ENCODE measurements at regions not wholly inside any gene's neighbourhood (a gene's known extent, or its start where the extent isn't known, plus 50 kb on each side); places are given as distances from the start of the nearest gene placed in this dataset.

DNA sequence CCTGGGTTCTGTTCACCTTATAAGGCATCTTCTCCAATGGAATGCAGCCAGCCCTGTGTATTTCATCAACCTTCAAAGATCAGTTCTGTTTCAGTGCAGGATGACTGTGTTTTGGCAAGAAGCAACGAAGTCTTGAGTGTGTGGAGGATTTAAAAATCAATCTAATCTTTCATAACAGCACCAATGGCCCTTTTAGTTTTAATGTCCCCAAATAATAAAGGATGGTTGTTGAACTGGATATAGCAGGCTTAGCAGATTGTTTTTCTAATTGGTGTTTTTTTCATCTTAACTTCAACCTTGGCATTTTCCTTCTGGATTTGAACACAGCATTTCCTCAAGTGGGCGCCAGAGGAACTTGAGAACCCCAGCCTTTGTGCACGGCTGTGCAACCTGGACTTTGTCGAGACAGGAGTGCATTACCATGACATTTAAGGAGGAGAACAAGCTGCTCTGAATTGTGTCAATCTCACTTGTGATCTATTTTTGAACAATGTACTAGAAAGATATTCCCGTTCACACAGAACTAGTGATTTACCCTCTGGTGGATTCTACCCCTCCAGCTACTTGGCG is 313.3 kb upstream of the AKR1E2 start:
- CTCF ChIA-PET: no interaction called here
- peak; percentile 58 for ATAC-seq
- Histone ChIP-seq H3K9me2 (replicated peaks; ENCODE audit: low read length) (no peaks in the 10 kb centered on the region), H3K9me3 (ENCODE audit: low read length) (no peaks in the 10 kb centered on the region), H3K27me3 (ENCODE audit: low read length) (no peaks in the 10 kb centered on the region), H3K4me3 (ENCODE audit: low read length) (no peak overlapping the region), H2AFZ (ENCODE audit: low read length) (0 out of 2 replicates have a peak overlapping the region, but pooled peaks have one; percentile 45), H3F3A (ENCODE audit: low read length, unreplicated experiment) (no peaks in the 10 kb centered on the region), H4K20me1 (ENCODE audit: low read length) (no peaks in the 10 kb centered on the region), H3K4me1 (ENCODE audit: insufficient read depth, low read length) (peaks cover 7% of the 10 kb centered on the region; the same call in 1 of the 2 replicates), H3K4me2 (ENCODE audit: low read length) (no peak overlapping the region), H3K36me3 (ENCODE audit: low read depth, low read length) (no peaks in the 10 kb centered on the region), H3K79me2 (ENCODE audit: low read length) (no peaks in the 10 kb centered on the region), H3K9ac (ENCODE audit: low read length) (peak overlapping the region; percentile 12; the same call in 1 of the 2 replicates), H3K27ac (ENCODE audit: low read length) (no peak overlapping the region)
- TF ChIP-seq, protein P1, sequence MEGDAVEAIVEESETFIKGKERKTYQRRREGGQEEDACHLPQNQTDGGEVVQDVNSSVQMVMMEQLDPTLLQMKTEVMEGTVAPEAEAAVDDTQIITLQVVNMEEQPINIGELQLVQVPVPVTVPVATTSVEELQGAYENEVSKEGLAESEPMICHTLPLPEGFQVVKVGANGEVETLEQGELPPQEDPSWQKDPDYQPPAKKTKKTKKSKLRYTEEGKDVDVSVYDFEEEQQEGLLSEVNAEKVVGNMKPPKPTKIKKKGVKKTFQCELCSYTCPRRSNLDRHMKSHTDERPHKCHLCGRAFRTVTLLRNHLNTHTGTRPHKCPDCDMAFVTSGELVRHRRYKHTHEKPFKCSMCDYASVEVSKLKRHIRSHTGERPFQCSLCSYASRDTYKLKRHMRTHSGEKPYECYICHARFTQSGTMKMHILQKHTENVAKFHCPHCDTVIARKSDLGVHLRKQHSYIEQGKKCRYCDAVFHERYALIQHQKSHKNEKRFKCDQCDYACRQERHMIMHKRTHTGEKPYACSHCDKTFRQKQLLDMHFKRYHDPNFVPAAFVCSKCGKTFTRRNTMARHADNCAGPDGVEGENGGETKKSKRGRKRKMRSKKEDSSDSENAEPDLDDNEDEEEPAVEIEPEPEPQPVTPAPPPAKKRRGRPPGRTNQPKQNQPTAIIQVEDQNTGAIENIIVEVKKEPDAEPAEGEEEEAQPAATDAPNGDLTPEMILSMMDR (conservative IDR thresholded peaks at IDR 0.05; ENCODE audit: low read depth, low read length): peak; percentile 65
- no peak for TF ChIP-seq EZH2phosphoT487 (IDR thresholded peaks at IDR 0.05; ENCODE audit: borderline replicate concordance, low read length)
- no peak for TF ChIP-seq EZH2 (IDR thresholded peaks at IDR 0.05; ENCODE audit: low read length, unreplicated experiment)
- POLR2A ChIA-PET (ENCODE audit: unreplicated experiment): no interaction called here
- intact Hi-C loops (cut with micrococcal nuclease): loop anchor here (2.0 kb wide), 2 partner anchors 144 to 254 kb away; no protein-coding TSS in a partner anchor
- no TSS peak for BruUV-seq (replicated peaks)
- peak; percentile 54 for DNase-seq

DNA sequence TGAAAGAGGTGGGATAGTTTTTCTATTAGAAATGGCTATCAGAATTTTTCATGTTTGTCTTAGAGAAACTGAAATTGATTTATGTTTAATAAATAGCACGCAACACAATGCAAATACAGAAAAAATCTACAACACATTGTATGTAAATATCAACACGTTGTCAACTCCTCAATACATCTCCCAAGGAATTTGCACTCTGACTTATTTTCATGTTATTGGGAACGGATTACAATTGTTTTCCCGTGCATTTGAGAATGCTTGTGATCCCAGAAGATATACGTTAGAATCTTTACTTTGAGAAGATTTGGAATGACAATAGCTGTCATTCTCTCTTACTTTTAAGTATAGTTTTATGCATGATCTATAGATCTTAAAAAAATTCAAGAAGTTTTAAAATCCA is 313.8 kb upstream of the AKR1E2 start:
- Histone ChIP-seq H2AFZ (ENCODE audit: low read length) (no peak overlapping the region), H3K79me2 (ENCODE audit: low read length) (no peaks in the 10 kb centered on the region), H3K36me3 (ENCODE audit: low read depth, low read length) (no peaks in the 10 kb centered on the region), H3K9ac (ENCODE audit: low read length) (no peak overlapping the region), H3K27me3 (ENCODE audit: low read length) (no peaks in the 10 kb centered on the region), H4K20me1 (ENCODE audit: low read length) (no peaks in the 10 kb centered on the region), H3K9me3 (ENCODE audit: low read length) (no peaks in the 10 kb centered on the region), H3K4me3 (ENCODE audit: low read length) (no peak overlapping the region), H3K4me1 (ENCODE audit: insufficient read depth, low read length) (peaks cover 7% of the 10 kb centered on the region; the same call in 1 of the 2 replicates), H3K27ac (ENCODE audit: low read length) (no peak overlapping the region), H3K9me2 (replicated peaks; ENCODE audit: low read length) (no peaks in the 10 kb centered on the region), H3K4me2 (ENCODE audit: low read length) (no peak overlapping the region), H3F3A (ENCODE audit: low read length, unreplicated experiment) (no peaks in the 10 kb centered on the region)
- ChIA-PET CTCF (no interaction called here), POLR2A (ENCODE audit: unreplicated experiment) (no interaction called here)
- ATAC-seq (no peak), DNase-seq (no peak)
- TF ChIP-seq EZH2 (IDR thresholded peaks at IDR 0.05; ENCODE audit: low read length, unreplicated experiment) (no peak), EZH2phosphoT487 (IDR thresholded peaks at IDR 0.05; ENCODE audit: borderline replicate concordance, low read length) (no peak)
- TF ChIP-seq, protein P1 (conservative IDR thresholded peaks at IDR 0.05; ENCODE audit: low read depth, low read length): no peak
- BruUV-seq (replicated peaks): no TSS peak
- intact Hi-C loops (cut with micrococcal nuclease): loop anchor here (2.0 kb wide), 2 partner anchors 145 to 255 kb away; no protein-coding TSS in a partner anchor

DNA sequence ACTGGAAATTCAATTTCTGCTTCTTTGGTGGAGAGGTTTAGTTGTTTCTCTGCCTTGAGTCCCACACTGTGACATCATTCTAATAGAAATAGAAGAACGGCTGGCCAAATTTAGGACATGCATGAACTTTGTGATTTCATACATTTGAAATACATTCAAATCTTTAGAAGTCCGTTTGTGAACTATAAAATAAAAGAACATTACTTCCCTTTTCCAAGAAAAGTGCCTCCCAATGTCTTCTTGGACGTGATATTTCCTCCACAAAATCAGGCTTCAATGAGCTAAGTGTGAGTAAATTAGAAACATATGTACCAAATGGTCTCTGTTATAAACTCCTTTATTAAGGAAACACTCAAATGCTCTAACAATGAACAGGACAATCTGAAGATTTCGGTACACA is 314.5 kb upstream of the AKR1E2 start:
- ATAC-seq: no peak

More for the DNA sequence above, 314.5 kb upstream of the AKR1E2 start:
- Histone ChIP-seq H3K27me3 (ENCODE audit: low read length) (no peaks in the 10 kb centered on the region), H3K9me3 (ENCODE audit: low read length) (no peaks in the 10 kb centered on the region), H3K9ac (ENCODE audit: low read length) (no peak overlapping the region), H3F3A (ENCODE audit: low read length, unreplicated experiment) (no peaks in the 10 kb centered on the region), H3K4me2 (ENCODE audit: low read length) (no peak overlapping the region), H3K79me2 (ENCODE audit: low read length) (no peaks in the 10 kb centered on the region), H3K27ac (ENCODE audit: low read length) (no peak overlapping the region), H2AFZ (ENCODE audit: low read length) (no peak overlapping the region), H3K36me3 (ENCODE audit: low read depth, low read length) (no peaks in the 10 kb centered on the region), H4K20me1 (ENCODE audit: low read length) (no peaks in the 10 kb centered on the region), H3K4me3 (ENCODE audit: low read length) (no peak overlapping the region), H3K4me1 (ENCODE audit: insufficient read depth, low read length) (peaks cover 7% of the 10 kb centered on the region; the same call in 1 of the 2 replicates), H3K9me2 (replicated peaks; ENCODE audit: low read length) (no peaks in the 10 kb centered on the region)
- intact Hi-C loops (cut with micrococcal nuclease): no loop called here
- no TSS peak for BruUV-seq (replicated peaks)
- CTCF ChIA-PET: no interaction called here
- no peak for TF ChIP-seq EZH2 (IDR thresholded peaks at IDR 0.05; ENCODE audit: low read length, unreplicated experiment)
- TF ChIP-seq EZH2phosphoT487 (IDR thresholded peaks at IDR 0.05; ENCODE audit: borderline replicate concordance, low read length): no peak
- TF ChIP-seq, protein P1 (conservative IDR thresholded peaks at IDR 0.05; ENCODE audit: low read depth, low read length): no peak
- no peak for DNase-seq
- POLR2A ChIA-PET (ENCODE audit: unreplicated experiment): no interaction called here

All from PC-3 (cell line).